Body of pancreas (tissue), 4 donors: ENCODE measurements at regions not wholly inside any gene's neighbourhood (a gene's known extent, or its start where the extent isn't known, plus 50 kb on each side); places are given as distances from the start of the nearest gene placed in this dataset.
"Not testable (repeated sequence)": the region's sequence is repeated elsewhere in the genome, so short reads cannot be mapped to it uniquely, and the experiment has no call there.

Source experiments
- ATAC-seq: fragments of 150-250 bp; one replicate; pipeline ENCODE4 v1.9.1; 2016
- DNase-seq, 4 donors: peaks; one replicate each; pipeline ENCODE4 v3.0.0-alpha.2; 2019
- H3K27ac ChIP-seq, 4 donors: fragments of 200-600 bp; sonication (generic); 1 replicate in 3 of 4; 2 replicates in 1 of 4; pipeline versions ENCODE4 v1.5.1 to v1.6.1; 2016 to 2019; ENCODE audit warnings: mild to moderate bottlenecking in 1 of 4, mixed read lengths in 1 of 4, moderate library complexity in 1 of 4
- H3K27me3 ChIP-seq, 2 donors: fragments of 200-600 bp; sonication (generic); one replicate each; pipeline ENCODE4 v1.6.0; 2016; ENCODE audit warnings: mild to moderate bottlenecking in 1 of 2
- H3K36me3 ChIP-seq, 2 donors: fragments of 200-600 bp; sonication (generic); replicated peaks in 1 of 2; 2 replicates each; pipeline ENCODE4 v1.5.1; 2016; ENCODE audit warnings: low read depth in 2 of 2; ENCODE audit not compliant: insufficient read depth in 1 of 2
- H3K4me1 ChIP-seq: fragments of 200-600 bp; sonication (generic); one replicate; pipeline ENCODE4 v1.6.0; 2016
- H3K4me3 ChIP-seq, 2 donors: fragments of 200-600 bp; sonication (generic); 1 replicate in 1 of 2; 2 replicates in 1 of 2; pipeline ENCODE4 v1.5.1; 2016 to 2019
- H3K9me3 ChIP-seq, 3 donors: fragments of 200-600 bp; sonication (generic); 1 replicate in 2 of 3; 2 replicates in 1 of 3; pipeline ENCODE4 v1.5.1; 2016
- POLR2A ChIP-seq, 3 donors: fragments of 450-650 bp; IDR thresholded peaks; one replicate each; pipeline ENCODE4 v1.6.1; 2016; ENCODE audit warnings: antibody characterized with exemption in 3 of 3, mild to moderate bottlenecking in 2 of 3
- WGBS, 2 donors: methylation state at CpG; one replicate each; pipeline ENCODE4 v1.1.5; 2017; 5-methylcytosine and 5-hydroxymethylcytosine counted together
- intact Hi-C: fragments of 100-400 bp; cut with DNase I; formaldehyde crosslinking; loops from one replicate; pipeline ENCODE4 v1.15.1; 2023
- TF ChIP-seq, protein P1 (sequence below), 7 experiments: fragments of 450-650 bp in 4 of 7; fragments of 200-600 bp in 3 of 7; sonication (generic) in 3 of 7; IDR thresholded peaks; one replicate each; pipeline ENCODE4 v1.5.1; 2016 to 2019; ENCODE audit warnings: antibody characterized with exemption in 7 of 7

DNA sequence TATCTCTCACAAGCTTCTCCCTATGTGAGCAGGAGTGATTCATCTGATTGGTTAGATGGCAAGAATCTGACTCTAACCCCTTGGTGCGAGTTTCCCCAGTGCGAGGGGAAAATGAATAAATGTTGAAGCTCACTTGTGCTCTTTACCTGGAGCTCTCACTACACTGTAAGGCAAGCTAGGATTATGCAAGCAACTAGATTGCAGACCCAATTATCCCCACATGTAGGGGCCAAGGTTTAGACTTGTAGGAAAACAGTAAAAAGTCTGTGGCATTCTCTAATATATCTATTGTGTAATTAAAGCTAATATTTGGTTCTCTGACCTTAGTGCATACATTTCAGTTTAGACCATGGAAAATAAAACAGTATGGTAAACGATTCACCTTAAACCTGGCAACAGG lies 247.2 kb downstream of the UBE2NL start:
- H3K4me3 ChIP-seq, H3K36me3 ChIP-seq, H3K27ac ChIP-seq, intact Hi-C loops, H3K27me3 ChIP-seq, DNase-seq, H3K4me1 ChIP-seq, ATAC-seq, H3K9me3 ChIP-seq: not testable (repeated sequence)
- WGBS, 2 donors, result 53 to 65% methylated on average over 3 of the region's 3 CpGs

DNA sequence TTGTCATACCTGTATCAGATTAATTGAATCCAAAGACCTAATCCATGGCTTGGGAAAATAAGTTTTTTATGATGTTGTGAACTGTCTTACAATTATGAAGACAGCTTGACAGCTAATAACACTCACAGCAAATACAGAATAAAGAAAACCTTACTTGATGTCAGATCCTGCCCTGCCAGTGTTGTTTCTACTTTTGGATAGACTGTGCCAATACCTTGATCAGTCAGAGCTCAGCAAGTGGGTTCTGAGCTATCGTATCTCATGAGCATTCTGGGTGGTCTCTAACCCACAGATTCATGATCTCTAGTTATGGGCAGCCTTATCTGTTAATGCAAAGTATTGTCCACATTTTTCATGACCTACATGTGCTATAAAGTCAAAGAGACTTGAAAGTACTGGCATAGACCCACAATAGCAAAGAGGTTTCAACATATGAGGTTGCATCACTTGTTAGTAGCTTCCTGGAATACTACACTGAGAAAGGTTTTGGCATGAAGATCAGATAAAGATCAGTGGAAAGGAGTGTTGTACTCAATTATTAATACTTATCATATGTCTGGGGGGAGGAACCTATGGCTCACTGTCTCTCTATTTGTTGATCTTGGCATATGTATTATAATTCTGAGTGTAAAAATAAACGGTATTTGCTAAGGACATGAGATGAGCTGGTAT lies 250.7 kb downstream of the UBE2NL start:
- ATAC-seq, DNase-seq, H3K27me3 ChIP-seq, H3K9me3 ChIP-seq, intact Hi-C loops, H3K27ac ChIP-seq, H3K4me3 ChIP-seq, H3K36me3 ChIP-seq, H3K4me1 ChIP-seq: not testable (repeated sequence)
- 40% methylated on average over 1 of the region's 2 CpGs; no CpG with 5 or more reads in 1 of the 2 donors for WGBS, 2 donors

DNA sequence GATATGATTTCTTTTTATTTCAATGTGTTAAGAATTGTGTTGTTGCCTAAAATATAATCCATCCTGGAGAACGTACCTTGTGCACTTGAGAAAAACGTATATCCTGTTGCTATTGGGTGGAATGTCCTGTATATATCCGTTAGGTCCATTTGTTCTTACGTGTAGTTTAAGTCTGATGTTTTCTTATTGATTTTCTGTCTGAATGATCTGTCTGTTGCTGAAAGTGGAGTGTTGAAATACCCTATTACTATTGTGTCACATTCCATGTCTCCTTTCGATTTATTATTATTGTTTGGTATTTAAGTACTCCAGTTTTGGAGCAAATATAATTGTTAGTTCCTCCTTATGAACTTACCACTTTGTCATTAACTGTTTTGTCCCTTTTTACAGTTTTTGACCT lies 270.6 kb downstream of the UBE2NL start:
- H3K27me3 ChIP-seq, H3K36me3 ChIP-seq, H3K4me3 ChIP-seq, H3K4me1 ChIP-seq, ATAC-seq, DNase-seq, H3K9me3 ChIP-seq, intact Hi-C loops, H3K27ac ChIP-seq: not testable (repeated sequence)
- WGBS, 2 donors, result 25 to 42% methylated on average over 4 to 5 of the region's 5 CpGs

DNA sequence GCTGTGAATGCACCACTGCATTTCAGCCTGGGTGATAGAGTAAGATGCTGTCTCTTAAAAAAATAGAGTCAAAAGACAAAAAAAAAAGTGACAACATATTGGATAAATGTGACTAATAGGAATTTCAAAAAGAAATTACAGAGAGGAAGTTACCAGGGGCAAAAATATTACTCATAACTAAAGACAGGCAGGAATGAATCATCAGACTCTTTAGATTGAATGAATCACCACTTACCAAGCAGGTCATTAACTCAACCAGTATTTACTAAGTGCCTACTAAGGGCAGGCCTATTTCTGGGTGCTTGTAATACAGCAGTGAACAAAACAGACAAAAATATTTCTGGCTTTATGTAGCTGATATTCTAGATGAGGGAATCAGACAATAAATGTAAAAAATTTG lies 301.3 kb downstream of the UBE2NL start:
- ATAC-seq, H3K27ac ChIP-seq, H3K4me1 ChIP-seq, H3K4me3 ChIP-seq, DNase-seq, H3K9me3 ChIP-seq, H3K27me3 ChIP-seq, H3K36me3 ChIP-seq, intact Hi-C loops: not testable (repeated sequence)

DNA sequence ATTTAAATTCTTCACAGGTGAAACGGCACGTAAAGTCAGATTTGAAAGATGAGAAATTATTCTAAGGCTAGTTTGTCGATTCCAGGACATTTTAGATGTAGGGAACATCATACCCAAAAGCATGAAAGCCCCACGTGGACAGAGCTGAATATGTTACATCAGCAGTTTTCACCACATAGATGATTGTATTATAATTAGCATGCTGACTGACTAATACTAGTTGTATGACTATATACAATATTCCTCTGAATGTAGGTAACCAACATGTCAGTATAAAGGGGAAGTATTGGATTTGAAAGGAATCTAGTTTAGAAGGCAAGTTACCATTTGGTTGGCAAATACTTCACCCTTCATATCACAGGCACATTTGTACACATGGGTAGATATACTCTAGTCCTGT lies 304.6 kb downstream of the UBE2NL start:
- H3K9me3 ChIP-seq, intact Hi-C loops, H3K4me1 ChIP-seq, ATAC-seq, H3K27ac ChIP-seq, H3K4me3 ChIP-seq, DNase-seq, H3K27me3 ChIP-seq, H3K36me3 ChIP-seq: not testable (repeated sequence)
- WGBS, 2 donors, result 60 to 75% methylated on average over 1 to 4 of the region's 4 CpGs

DNA sequence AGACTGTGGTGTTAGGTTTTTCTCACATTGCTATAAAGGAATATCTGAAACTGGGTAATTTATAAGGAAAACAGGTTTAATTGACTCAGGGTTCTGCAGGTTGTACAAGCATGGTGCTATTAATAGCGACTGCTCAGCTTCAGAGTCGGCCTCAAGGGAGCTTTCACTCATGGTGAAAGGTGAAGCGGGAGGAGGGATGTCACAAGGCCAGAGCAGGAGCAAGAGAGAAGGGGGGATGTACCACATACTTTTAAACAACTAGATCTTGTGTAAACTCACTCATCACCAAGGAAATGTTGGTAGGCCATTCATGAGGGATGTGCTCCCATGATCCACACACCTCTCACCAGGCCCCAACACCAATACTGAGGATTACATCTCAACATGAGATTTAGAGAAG lies 313.2 kb downstream of the UBE2NL start:
- ATAC-seq, H3K36me3 ChIP-seq, intact Hi-C loops, H3K27ac ChIP-seq, H3K4me1 ChIP-seq, DNase-seq, H3K27me3 ChIP-seq, H3K4me3 ChIP-seq, H3K9me3 ChIP-seq: not testable (repeated sequence)
- WGBS, 2 donors, result 68 to 74% methylated on average over 2 to 3 of the region's 3 CpGs

DNA sequence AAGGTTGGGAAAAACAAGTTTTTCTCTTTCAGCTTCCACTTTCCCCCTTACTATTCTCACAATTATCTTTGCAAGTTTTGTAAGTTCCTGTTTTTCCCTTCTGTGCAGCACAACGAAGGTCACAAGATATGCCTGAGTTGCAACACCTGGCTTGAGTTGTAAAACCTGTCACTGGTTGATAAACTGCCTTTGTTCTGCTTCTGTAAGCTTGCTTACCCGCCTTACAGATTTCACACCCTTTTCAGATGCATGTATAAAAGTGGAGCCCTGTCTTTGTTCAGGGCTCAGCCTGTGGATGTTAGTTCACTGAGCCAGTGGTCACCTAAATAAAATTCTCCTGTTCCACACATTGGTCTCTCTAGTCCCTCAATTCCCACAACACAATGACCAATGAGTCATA lies 318.9 kb downstream of the UBE2NL start:
- intact Hi-C loops, H3K9me3 ChIP-seq, H3K4me3 ChIP-seq, H3K27me3 ChIP-seq, DNase-seq, H3K27ac ChIP-seq, H3K4me1 ChIP-seq, H3K36me3 ChIP-seq: not testable (repeated sequence)
- ATAC-seq, result peak; percentile 66
- no CpG with 5 or more reads among the region's 2 CpGs for WGBS, 2 donors

DNA sequence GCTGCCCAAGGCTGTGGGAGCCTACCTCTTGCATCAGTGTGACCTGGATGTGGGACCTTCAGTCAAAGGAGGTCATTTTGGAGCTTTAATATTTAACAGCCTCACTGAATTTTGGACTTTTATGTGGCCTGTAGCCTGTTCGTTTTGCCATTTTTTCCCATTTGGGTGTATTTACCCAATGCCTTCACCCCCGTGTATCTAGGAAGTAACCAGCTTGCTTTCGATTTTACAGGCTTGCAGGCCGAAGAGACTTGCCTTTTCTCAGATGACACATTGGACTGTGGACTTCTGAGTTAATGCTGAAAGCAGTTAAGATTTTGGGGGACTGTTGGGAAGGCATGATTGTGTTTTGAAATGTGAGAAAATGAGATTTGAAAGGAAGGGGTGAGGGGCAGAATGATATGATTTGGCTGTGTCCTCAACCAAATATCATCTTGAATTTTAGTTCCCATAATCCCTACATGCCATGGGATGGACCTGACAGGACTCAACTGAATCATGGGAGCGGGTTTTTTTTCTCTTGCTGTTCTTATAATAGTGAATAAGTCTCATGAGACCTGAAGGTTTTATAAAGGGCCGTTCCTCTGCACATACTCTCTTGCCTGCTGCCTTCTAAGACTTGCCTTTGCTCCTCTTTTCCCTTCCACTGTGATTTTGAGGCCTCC lies 324.6 kb downstream of the UBE2NL start:
- H3K36me3 ChIP-seq, intact Hi-C loops, H3K9me3 ChIP-seq, DNase-seq, H3K4me3 ChIP-seq, H3K4me1 ChIP-seq, H3K27me3 ChIP-seq, H3K27ac ChIP-seq, ATAC-seq: not testable (repeated sequence)
- 60% methylated on average over 1 to 2 of the region's 6 CpGs for WGBS, 2 donors

DNA sequence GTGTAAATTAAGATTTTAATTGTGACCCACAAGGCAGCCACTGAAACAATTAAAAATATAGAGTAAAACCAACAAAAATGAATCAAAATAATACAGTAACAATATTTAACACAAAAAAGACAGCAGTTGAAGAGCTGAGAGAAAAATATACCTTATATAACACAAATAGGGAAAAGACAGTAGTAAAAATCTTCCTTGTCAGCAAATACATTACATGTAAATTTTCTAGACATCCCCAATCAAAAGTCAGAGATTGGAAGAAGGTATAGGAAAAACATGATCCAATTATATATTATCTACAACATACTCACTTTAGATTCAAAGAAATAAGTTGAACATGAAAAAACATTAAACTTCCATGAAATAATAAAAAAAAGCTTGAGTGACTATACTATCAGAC lies 330.8 kb downstream of the UBE2NL start:
- Histone ChIP-seq H3K4me3 (no peak overlapping the region), H3K27ac (no peak overlapping the region), H3K27me3 (no peaks in the 10 kb centered on the region), H3K36me3 (no peaks in the 10 kb centered on the region), H3K9me3 (no peaks in the 10 kb centered on the region), H3K4me1 (no peaks in the 10 kb centered on the region)
- no peak for DNase-seq
- no peak for TF ChIP-seq POLR2A (IDR thresholded peaks at IDR 0.05)
- TF ChIP-seq, protein P1, sequence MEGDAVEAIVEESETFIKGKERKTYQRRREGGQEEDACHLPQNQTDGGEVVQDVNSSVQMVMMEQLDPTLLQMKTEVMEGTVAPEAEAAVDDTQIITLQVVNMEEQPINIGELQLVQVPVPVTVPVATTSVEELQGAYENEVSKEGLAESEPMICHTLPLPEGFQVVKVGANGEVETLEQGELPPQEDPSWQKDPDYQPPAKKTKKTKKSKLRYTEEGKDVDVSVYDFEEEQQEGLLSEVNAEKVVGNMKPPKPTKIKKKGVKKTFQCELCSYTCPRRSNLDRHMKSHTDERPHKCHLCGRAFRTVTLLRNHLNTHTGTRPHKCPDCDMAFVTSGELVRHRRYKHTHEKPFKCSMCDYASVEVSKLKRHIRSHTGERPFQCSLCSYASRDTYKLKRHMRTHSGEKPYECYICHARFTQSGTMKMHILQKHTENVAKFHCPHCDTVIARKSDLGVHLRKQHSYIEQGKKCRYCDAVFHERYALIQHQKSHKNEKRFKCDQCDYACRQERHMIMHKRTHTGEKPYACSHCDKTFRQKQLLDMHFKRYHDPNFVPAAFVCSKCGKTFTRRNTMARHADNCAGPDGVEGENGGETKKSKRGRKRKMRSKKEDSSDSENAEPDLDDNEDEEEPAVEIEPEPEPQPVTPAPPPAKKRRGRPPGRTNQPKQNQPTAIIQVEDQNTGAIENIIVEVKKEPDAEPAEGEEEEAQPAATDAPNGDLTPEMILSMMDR (IDR thresholded peaks at IDR 0.05), result no peak
- ATAC-seq, result no peak
- intact Hi-C loops, result no loop called here
